HepG2 (cell line): ENCODE measurements at regions not wholly inside any gene's neighbourhood (a gene's known extent, or its start where the extent isn't known, plus 50 kb on each side); places are given as distances from the start of the nearest gene placed in this dataset.

Source experiments
- ATAC-seq: fragments of 200-7000 bp; cut with Tn5 transposase; 3 replicates; pipeline ENCODE4 v1.9.1; 2020; ENCODE audit warnings: mild to moderate bottlenecking, moderate library complexity
- BruUV-seq: library from RNA; stranded (reverse); fragments of 400-500 nt; replicated peaks from 2 replicates; lab custom pipeline; 2021; lab: Mats Ljungman, UMichigan
- CTCF ChIA-PET: fragments of 300-600 bp; formaldehyde crosslinking; extraction: SDS; loops from one replicate; lab custom pipeline; 2021; ENCODE audit warnings: low total read pairs, inconsistent platforms, low intra/inter-chr PET ratio; lab: Yijun Ruan, JAX
- POLR2A ChIA-PET: fragments of 350-600 bp; sonication (Branson Sonifier 250); formaldehyde crosslinking; loops from one replicate; lab custom pipeline; 2020; ENCODE audit warnings: antibody characterized with exemption, inconsistent platforms; lab: Yijun Ruan, JAX
- DNase-seq: peaks from one replicate; pipeline ENCODE4 v3.0.0-alpha.2; 2015; ENCODE audit warnings: low spot score
- FAIRE-seq: peaks from 3 replicates; lab custom pipeline; 2011; peaks lifted over from hg19 to GRCh38; lab: Jason Lieb, UNC
- H2AFZ ChIP-seq: one replicate; pipeline ENCODE4 v1.6.1; 2011; ENCODE audit warnings: low read length, inconsistent platforms
- H3K27ac ChIP-seq: fragments of 300-600 bp; 3 replicates; pipeline ENCODE4 v1.8.0; 2011; ENCODE audit warnings: mixed run types, mild to moderate bottlenecking, mixed read lengths, low read length, inconsistent platforms; ENCODE audit not compliant: insufficient read depth; ENCODE audit errors: extremely low read length
- H3K27me3 ChIP-seq, 2 experiments: fragments of 200-600 bp in 1 of 2; 2 replicates in 1 of 2; 3 replicates in 1 of 2; pipeline versions ENCODE4 v1.6.0 to v1.8.0; 2011; ENCODE audit warnings: low read length in 2 of 2, mild to moderate bottlenecking in 2 of 2, moderate library complexity in 2 of 2, inconsistent platforms in 1 of 2; ENCODE audit not compliant: insufficient read depth in 2 of 2, control insufficient read depth in 1 of 2
- H3K36me3 ChIP-seq, 2 experiments: fragments of 200-600 bp in 1 of 2; replicated peaks in 1 of 2; 2 replicates in 1 of 2; 3 replicates in 1 of 2; pipeline versions ENCODE4 v1.5.1 to v1.8.0; 2011; ENCODE audit warnings: low read length in 2 of 2, inconsistent platforms in 1 of 2; ENCODE audit not compliant: insufficient read depth in 2 of 2, control insufficient read depth in 1 of 2
- H3K4me1 ChIP-seq: 2 replicates; pipeline ENCODE4 v1.5.1; 2012; ENCODE audit warnings: low read length, inconsistent platforms; ENCODE audit not compliant: insufficient read depth
- H3K4me2 ChIP-seq: 2 replicates; pipeline ENCODE4 v1.6.0; 2011; ENCODE audit warnings: low read depth, low read length, inconsistent platforms
- H3K4me3 ChIP-seq, 3 experiments: fragments of 200-600 bp in 1 of 3; sonication (generic), shearing (Covaris generic) in 1 of 3; replicated peaks in 1 of 3; 2 replicates each; pipeline ENCODE4 v1.5.1; 2011 to 2016; ENCODE audit warnings: low read length in 3 of 3, inconsistent platforms in 2 of 3, low read depth in 2 of 3, mild to moderate bottlenecking in 2 of 3, control low read depth in 1 of 3, mixed read lengths in 1 of 3; ENCODE audit not compliant: insufficient read depth in 1 of 3
- H3K79me2 ChIP-seq: one replicate; pipeline ENCODE4 v1.6.1; 2011; ENCODE audit warnings: low read length, inconsistent platforms; ENCODE audit not compliant: insufficient read depth
- H3K9ac ChIP-seq: 2 replicates; pipeline ENCODE4 v1.6.0; 2011; ENCODE audit warnings: mild to moderate bottlenecking, low read depth, low read length, inconsistent platforms; ENCODE audit not compliant: insufficient read depth
- H3K9me3 ChIP-seq: 2 replicates; pipeline ENCODE4 v1.5.1; 2012; ENCODE audit warnings: mild to moderate bottlenecking, low read length
- H4K20me1 ChIP-seq: 2 replicates; pipeline ENCODE4 v1.6.0; 2011; ENCODE audit warnings: inconsistent platforms, mild to moderate bottlenecking, low read length, moderate library complexity; ENCODE audit not compliant: insufficient read depth
- ARID5B ChIP-seq: IDR thresholded peaks from 2 replicates; pipeline ENCODE4 v1.4.0; 2020; ENCODE audit warnings: mild to moderate bottlenecking, missing genetic modification reagents
- ATF5 ChIP-seq: sonication (generic); formaldehyde crosslinking; IDR thresholded peaks from 2 replicates; pipeline ENCODE4 v1.4.0; 2020; ENCODE audit warnings: mild to moderate bottlenecking, low read depth, missing genetic modification reagents
- E2F5 ChIP-seq: sonication (generic); formaldehyde crosslinking; conservative IDR thresholded peaks from 2 replicates; pipeline ENCODE4 v1.4.0; 2020; ENCODE audit warnings: missing genetic modification reagents
- NR2F2 ChIP-seq: IDR thresholded peaks from 2 replicates; pipeline ENCODE4 v1.6.1; 2012; ENCODE audit warnings: low read depth, inconsistent platforms, borderline replicate concordance
- PATZ1 ChIP-seq: sonication (generic); formaldehyde crosslinking; IDR thresholded peaks from 2 replicates; pipeline ENCODE4 v1.4.0; 2020; ENCODE audit warnings: missing genetic modification reagents
- ZEB1 ChIP-seq: IDR thresholded peaks from 2 replicates; pipeline ENCODE4 v1.6.1; 2012; ENCODE audit warnings: mild to moderate bottlenecking, low read depth, inconsistent platforms; ENCODE audit not compliant: insufficient replicate concordance
- ZNF142 ChIP-seq: sonication (generic); formaldehyde crosslinking; IDR thresholded peaks from 2 replicates; pipeline ENCODE4 v1.4.0; 2020; ENCODE audit warnings: missing genetic modification reagents
- WGBS: methylation state at CpG from one replicate; pipeline ENCODE4 v1.1.6; 2017; ENCODE audit warnings: low lambda C conversion rate; 5-methylcytosine and 5-hydroxymethylcytosine counted together
- in situ Hi-C: cut with HindIII; loops from 2 replicates; pipeline ENCODE4 v1.10.0; 2017; ENCODE audit warnings: low pct_unique_long_range_greater_than_20kb; ENCODE audit not compliant: extremely low pct_ligation_motif_present
- intact Hi-C: fragments of 100-400 bp; cut with micrococcal nuclease; formaldehyde crosslinking; loops from one replicate; pipeline ENCODE4 v1.10.0; 2022; ENCODE audit not compliant: unreplicated experiment

GRCh38 chr4:46554760-46555465, 165.0 kb upstream of the GABRA2 start:
- no peak overlapping the region for H3K4me3 ChIP-seq
- intact Hi-C loops (no loop called here), in situ Hi-C loops (no loop called here)
- H3K9ac ChIP-seq: no peak overlapping the region
- DNase-seq: no peak
- no peak for FAIRE-seq
- no peak for ATAC-seq
- WGBS: 0% methylated on average over 3 of the region's 3 CpGs
- no peak overlapping the region for H3K27ac ChIP-seq
- no peaks in the 10 kb centered on the region for H4K20me1 ChIP-seq
- no peaks in the 10 kb centered on the region for H3K79me2 ChIP-seq
- H3K4me2 ChIP-seq: no peak overlapping the region
- H3K36me3 ChIP-seq: no peaks in the 10 kb centered on the region
- CTCF ChIA-PET: no interaction called here
- POLR2A ChIA-PET: no interaction called here
- no TSS peak for BruUV-seq
- H2AFZ ChIP-seq: no peak overlapping the region
- no peaks in the 10 kb centered on the region for H3K27me3 ChIP-seq
- H3K9me3 ChIP-seq: no peaks in the 10 kb centered on the region
- H3K4me1 ChIP-seq: no peaks in the 10 kb centered on the region
- TF ChIP-seq PATZ1 (CRISPR knock-in tag): no peak
- no peak for TF ChIP-seq ZNF142 (CRISPR knock-in tag)
- TF ChIP-seq ARID5B (CRISPR knock-in tag): no peak
- TF ChIP-seq E2F5 (CRISPR knock-in tag): no peak
- TF ChIP-seq ZEB1: no peak
- TF ChIP-seq NR2F2: no peak
- no peak for TF ChIP-seq ATF5
